ENCODE measurements at regions not wholly inside any gene's neighbourhood (a gene's known extent, or its start where the extent isn't known, plus 50 kb on each side); places are given as distances from the start of the nearest gene placed in this dataset.
"Not testable (repeated sequence)": the region's sequence is repeated elsewhere in the genome, so short reads cannot be mapped to it uniquely, and the experiment has no call there.

- TF ChIP-seq CTCF (IDR thresholded peaks at IDR 0.05; ENCODE audit: borderline replicate concordance, extremely low read depth, low read length, poor library complexity, severe bottlenecking); EZH2 (IDR thresholded peaks at IDR 0.05; ENCODE audit: borderline replicate concordance, low read depth, low read length, severe bottlenecking): not testable (repeated sequence)
Measured at GRCh38 chr5:69014007-69014406, 79.8 kb upstream of the SLC30A5 start.

Data from DND-41 (cell line).